OCI-LY3 (cell line): ENCODE measurements at regions not wholly inside any gene's neighbourhood (a gene's known extent, or its start where the extent isn't known, plus 50 kb on each side); places are given as distances from the start of the nearest gene placed in this dataset.

ENCODE experiments used
- EZH2phosphoT487 ChIP-seq: fragments of 200-600 bp; shearing (Covaris generic); IDR thresholded peaks from 2 replicates; pipeline ENCODE4 v1.6.1; 2018; ENCODE audit warnings: antibody characterized with exemption, mixed run types, low read depth
- TF ChIP-seq, protein P1 (sequence below): fragments of 200-600, 300-600 bp; sonication (generic); IDR thresholded peaks from 2 replicates; pipeline ENCODE4 v1.5.1; 2014; ENCODE audit warnings: antibody characterized with exemption, low read length, low read depth

DNA sequence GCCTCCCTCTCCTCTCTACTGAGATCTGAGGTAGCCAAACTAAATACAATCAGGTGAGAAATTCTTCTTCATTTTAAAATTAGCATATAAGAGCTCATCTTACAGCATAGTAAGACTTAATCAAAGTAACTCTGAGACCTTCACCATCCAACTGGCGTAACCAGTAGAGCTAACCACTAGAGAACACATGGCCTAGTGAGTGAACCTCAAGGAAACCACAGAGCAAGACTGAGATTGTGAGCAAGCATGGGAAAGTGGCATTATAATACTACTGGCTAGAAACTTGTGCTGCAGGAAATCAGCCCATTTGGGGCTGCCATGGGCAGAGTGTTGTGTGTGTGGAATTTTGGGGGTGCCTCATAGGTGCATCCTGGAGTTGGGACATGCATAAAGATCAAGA lies 61.1 kb upstream of the SPHKAP start:
- TF ChIP-seq, protein P1, sequence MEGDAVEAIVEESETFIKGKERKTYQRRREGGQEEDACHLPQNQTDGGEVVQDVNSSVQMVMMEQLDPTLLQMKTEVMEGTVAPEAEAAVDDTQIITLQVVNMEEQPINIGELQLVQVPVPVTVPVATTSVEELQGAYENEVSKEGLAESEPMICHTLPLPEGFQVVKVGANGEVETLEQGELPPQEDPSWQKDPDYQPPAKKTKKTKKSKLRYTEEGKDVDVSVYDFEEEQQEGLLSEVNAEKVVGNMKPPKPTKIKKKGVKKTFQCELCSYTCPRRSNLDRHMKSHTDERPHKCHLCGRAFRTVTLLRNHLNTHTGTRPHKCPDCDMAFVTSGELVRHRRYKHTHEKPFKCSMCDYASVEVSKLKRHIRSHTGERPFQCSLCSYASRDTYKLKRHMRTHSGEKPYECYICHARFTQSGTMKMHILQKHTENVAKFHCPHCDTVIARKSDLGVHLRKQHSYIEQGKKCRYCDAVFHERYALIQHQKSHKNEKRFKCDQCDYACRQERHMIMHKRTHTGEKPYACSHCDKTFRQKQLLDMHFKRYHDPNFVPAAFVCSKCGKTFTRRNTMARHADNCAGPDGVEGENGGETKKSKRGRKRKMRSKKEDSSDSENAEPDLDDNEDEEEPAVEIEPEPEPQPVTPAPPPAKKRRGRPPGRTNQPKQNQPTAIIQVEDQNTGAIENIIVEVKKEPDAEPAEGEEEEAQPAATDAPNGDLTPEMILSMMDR = no peak
- no peak for TF ChIP-seq EZH2phosphoT487
